ENCODE measurements at regions not wholly inside any gene's neighbourhood (a gene's known extent, or its start where the extent isn't known, plus 50 kb on each side); places are given as distances from the start of the nearest gene placed in this dataset.

GRCh38 chr2:177108890-177109289 is 103.7 kb upstream of the HNRNPA3 start:
- Histone ChIP-seq H3K27me3 (replicated peaks; ENCODE audit: control insufficient read depth, insufficient read depth, low read length) (no peaks in the 10 kb centered on the region), H3K4me3 (replicated peaks; ENCODE audit: low read depth, low read length) (no peak overlapping the region), H3K36me3 (ENCODE audit: control insufficient read depth, insufficient read depth, low read length) (no peaks in the 10 kb centered on the region)
- DNase-seq (ENCODE audit: extremely low read depth, insufficient read length) = no peak
- no peak for TF ChIP-seq CTCF (IDR thresholded peaks at IDR 0.05; ENCODE audit: insufficient read depth, low read length, poor library complexity, severe bottlenecking)

GRCh38 chr2:177114712-177115111 is 97.9 kb upstream of the HNRNPA3 start:
- DNase-seq (ENCODE audit: extremely low read depth, insufficient read length) = no peak
- Histone ChIP-seq H3K36me3 (ENCODE audit: control insufficient read depth, insufficient read depth, low read length) (no peaks in the 10 kb centered on the region), H3K27me3 (replicated peaks; ENCODE audit: control insufficient read depth, insufficient read depth, low read length) (no peaks in the 10 kb centered on the region), H3K4me3 (replicated peaks; ENCODE audit: low read depth, low read length) (no peak overlapping the region)
- no peak for TF ChIP-seq CTCF (IDR thresholded peaks at IDR 0.05; ENCODE audit: insufficient read depth, low read length, poor library complexity, severe bottlenecking)

- no peaks in the 10 kb centered on the region for H3K27me3 ChIP-seq (replicated peaks; ENCODE audit: control insufficient read depth, insufficient read depth, low read length)
- H3K4me3 ChIP-seq (replicated peaks; ENCODE audit: low read depth, low read length) = no peak overlapping the region
- DNase-seq (ENCODE audit: extremely low read depth, insufficient read length) = no peak
- H3K36me3 ChIP-seq (ENCODE audit: control insufficient read depth, insufficient read depth, low read length) = no peaks in the 10 kb centered on the region
- TF ChIP-seq CTCF (IDR thresholded peaks at IDR 0.05; ENCODE audit: insufficient read depth, low read length, poor library complexity, severe bottlenecking) = no peak
Measured at GRCh38 chr2:177117755-177118154, 94.8 kb upstream of the HNRNPA3 start.

GRCh38 chr2:177118636-177119035 is 94.0 kb upstream of the HNRNPA3 start:
- H3K27me3 ChIP-seq (replicated peaks; ENCODE audit: control insufficient read depth, insufficient read depth, low read length) = no peaks in the 10 kb centered on the region
- no peak for DNase-seq (ENCODE audit: extremely low read depth, insufficient read length)
- no peak for TF ChIP-seq CTCF (IDR thresholded peaks at IDR 0.05; ENCODE audit: insufficient read depth, low read length, poor library complexity, severe bottlenecking)
- no peak overlapping the region for H3K4me3 ChIP-seq (replicated peaks; ENCODE audit: low read depth, low read length)
- H3K36me3 ChIP-seq (ENCODE audit: control insufficient read depth, insufficient read depth, low read length) = no peaks in the 10 kb centered on the region

- H3K27me3 ChIP-seq (replicated peaks; ENCODE audit: control insufficient read depth, insufficient read depth, low read length) = no peaks in the 10 kb centered on the region
- no peak for DNase-seq (ENCODE audit: extremely low read depth, insufficient read length)
- no peak overlapping the region for H3K4me3 ChIP-seq (replicated peaks; ENCODE audit: low read depth, low read length)
- no peak for TF ChIP-seq CTCF (IDR thresholded peaks at IDR 0.05; ENCODE audit: insufficient read depth, low read length, poor library complexity, severe bottlenecking)
- no peaks in the 10 kb centered on the region for H3K36me3 ChIP-seq (ENCODE audit: control insufficient read depth, insufficient read depth, low read length)
Measured at GRCh38 chr2:177119099-177119498, 93.5 kb upstream of the HNRNPA3 start.

GRCh38 chr2:177123048-177123447 is 89.5 kb upstream of the HNRNPA3 start:
- no peak for DNase-seq (ENCODE audit: extremely low read depth, insufficient read length)
- TF ChIP-seq CTCF (IDR thresholded peaks at IDR 0.05; ENCODE audit: insufficient read depth, low read length, poor library complexity, severe bottlenecking) = no peak
- no peak overlapping the region for H3K4me3 ChIP-seq (replicated peaks; ENCODE audit: low read depth, low read length)
- no peaks in the 10 kb centered on the region for H3K36me3 ChIP-seq (ENCODE audit: control insufficient read depth, insufficient read depth, low read length)
- H3K27me3 ChIP-seq (replicated peaks; ENCODE audit: control insufficient read depth, insufficient read depth, low read length) = no peaks in the 10 kb centered on the region

All from GM06990 (cell line).